ENCODE measurements at regions not wholly inside any gene's neighbourhood (a gene's known extent, or its start where the extent isn't known, plus 50 kb on each side); places are given as distances from the start of the nearest gene placed in this dataset.
A peak's percentile ranks its signal among the peaks of the same experiment; 100 is the strongest.

GRCh38 chr14:104385531-104386101, 193.9 kb upstream of the C14orf180 start:
- no peak for ATAC-seq

DNA sequence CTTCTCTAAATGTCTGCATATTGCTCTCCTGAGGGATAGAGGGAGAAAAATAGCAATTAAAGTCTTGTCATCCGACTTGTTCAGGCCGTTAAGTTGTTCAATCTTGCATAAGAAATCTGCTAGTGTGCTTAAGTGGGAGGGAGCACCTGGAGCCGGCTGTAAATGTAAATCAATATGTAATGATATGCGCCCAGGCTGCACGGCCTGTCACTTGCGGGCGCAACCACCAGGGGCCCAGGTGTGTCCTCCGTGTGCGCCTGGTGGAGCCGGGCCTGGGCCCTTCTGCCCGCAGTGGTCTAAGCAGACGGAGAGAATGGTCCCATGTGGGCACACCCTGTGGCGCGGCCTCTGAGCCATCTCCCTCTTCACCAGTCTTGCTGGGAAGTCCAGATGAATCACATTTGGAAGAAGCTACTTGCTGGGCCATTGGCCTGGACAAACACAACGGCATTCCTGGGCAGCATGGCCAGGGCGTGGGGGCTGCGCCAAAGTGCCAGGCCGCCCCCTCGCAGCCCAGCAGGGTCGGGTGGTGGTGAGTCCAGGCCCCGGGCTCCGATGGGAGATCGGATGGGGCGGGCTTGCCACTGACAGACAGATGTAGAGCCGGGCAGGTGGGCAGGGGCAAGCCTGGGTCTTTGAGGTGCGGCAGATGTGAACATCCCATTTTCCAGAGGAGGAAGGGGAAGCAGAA, 193.3 kb upstream of the C14orf180 start:
- no peaks in the 10 kb centered on the region for H3K36me3 ChIP-seq
- H3K9me3 ChIP-seq: no peaks in the 10 kb centered on the region
- H3K4me1 ChIP-seq: no peaks in the 10 kb centered on the region
- H3K27ac ChIP-seq: no peak overlapping the region
- intact Hi-C loops (cut with DNase I): no loop called here
- no peak for ATAC-seq
- no peak overlapping the region for H3K4me3 ChIP-seq
- no peaks in the 10 kb centered on the region for H3K27me3 ChIP-seq
- TF ChIP-seq CTCF (IDR thresholded peaks at IDR 0.05): no peak
- DNase-seq: peak; percentile 50

More at GRCh38 chr14:104385531-104386101, 193.9 kb upstream of the C14orf180 start:
- Histone ChIP-seq H3K27me3 (no peaks in the 10 kb centered on the region), H3K4me3 (no peak overlapping the region), H3K4me1 (no peaks in the 10 kb centered on the region), H3K27ac (no peak overlapping the region), H3K36me3 (no peaks in the 10 kb centered on the region), H3K9me3 (no peaks in the 10 kb centered on the region)
- DNase-seq: peak; percentile 31
- TF ChIP-seq CTCF (IDR thresholded peaks at IDR 0.05): no peak
- intact Hi-C loops (cut with DNase I): no loop called here

DNA sequence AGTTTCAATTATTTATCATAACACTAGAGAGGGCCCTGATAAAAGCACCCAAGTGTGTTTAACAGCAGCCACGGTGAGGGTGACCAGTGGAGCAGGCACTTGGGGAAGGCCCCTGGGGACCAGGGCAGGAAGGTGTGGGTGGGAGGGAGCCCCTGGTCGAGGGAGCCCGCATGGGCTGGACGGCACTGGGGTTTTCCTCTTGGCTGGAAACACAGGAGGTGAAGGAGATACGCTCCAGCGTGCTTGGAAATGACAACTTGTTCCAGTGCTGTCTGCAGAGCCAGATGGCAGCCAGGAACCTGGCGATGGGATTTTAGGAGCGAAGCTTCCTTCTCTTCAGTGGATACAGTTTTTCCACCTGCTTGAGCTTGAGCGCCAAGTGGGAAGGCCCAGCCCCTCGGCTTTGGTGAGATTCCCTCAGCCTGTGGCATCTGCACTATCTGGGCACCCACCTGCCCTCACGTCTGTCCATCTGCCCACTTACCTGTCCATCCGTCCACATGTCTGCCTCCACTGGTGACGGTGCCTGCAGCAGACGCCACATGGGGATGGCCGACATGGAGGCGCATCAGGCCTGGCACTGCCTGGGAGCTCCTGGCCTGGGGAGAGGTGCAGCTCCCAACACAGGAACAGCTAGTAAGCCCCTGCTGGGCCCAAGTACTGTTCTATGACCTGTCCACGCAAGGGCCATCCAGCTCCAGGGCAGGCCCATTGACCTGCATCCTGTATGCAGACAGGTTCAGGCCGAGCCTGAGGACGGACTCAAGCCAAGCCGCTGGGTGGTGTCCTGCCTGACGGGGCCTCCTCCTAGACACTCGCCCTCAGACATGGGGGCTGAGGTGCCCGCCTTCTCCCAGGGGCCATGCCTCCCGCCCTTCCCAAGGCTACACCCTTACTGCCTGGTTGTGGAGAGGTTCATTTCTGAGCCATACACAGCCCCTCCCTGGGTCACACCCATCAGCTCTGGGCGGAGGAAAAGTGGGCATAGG, 192.2 kb upstream of the C14orf180 start:
- ATAC-seq: no peak
- peak; percentile 56 for DNase-seq
- Histone ChIP-seq H3K36me3 (no peaks in the 10 kb centered on the region), H3K27me3 (no peaks in the 10 kb centered on the region), H3K9me3 (no peaks in the 10 kb centered on the region), H3K4me1 (no peaks in the 10 kb centered on the region), H3K27ac (no peak overlapping the region), H3K4me3 (no peak overlapping the region)
- TF ChIP-seq CTCF (IDR thresholded peaks at IDR 0.05): no peak
- intact Hi-C loops (cut with DNase I): no loop called here

DNA sequence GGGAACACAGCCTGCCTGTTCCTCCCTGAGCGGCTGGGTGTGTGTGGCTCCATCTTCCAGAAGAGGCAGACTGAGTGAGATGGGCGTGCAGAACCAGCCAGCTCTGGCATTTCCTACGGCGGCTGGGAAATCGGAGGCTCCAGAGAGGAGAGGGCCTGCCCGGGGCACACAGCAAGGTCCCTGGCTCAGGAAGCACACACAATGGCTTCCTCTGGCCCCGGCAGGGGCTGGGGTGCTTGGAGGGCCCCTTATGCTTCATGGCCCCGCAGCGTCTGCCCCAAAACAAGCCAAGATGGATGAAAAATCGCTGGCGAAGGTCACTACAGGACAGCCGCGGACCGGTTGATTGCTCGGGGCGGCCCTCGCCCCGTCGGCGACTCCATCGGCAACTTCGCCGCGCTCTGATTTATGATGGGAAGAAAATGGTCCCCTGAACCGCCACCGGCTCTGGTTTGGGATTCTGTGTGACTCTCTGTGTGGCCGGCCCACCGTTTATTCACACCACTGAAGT, 191.5 kb upstream of the C14orf180 start:
- Histone ChIP-seq H3K4me1 (no peaks in the 10 kb centered on the region), H3K4me3 (no peak overlapping the region), H3K27ac (no peak overlapping the region), H3K27me3 (no peaks in the 10 kb centered on the region), H3K36me3 (no peaks in the 10 kb centered on the region), H3K9me3 (no peaks in the 10 kb centered on the region)
- peak; percentile 58 for DNase-seq
- intact Hi-C loops (cut with DNase I): no loop called here
- no peak for TF ChIP-seq CTCF (IDR thresholded peaks at IDR 0.05)
- ATAC-seq: no peak

DNA sequence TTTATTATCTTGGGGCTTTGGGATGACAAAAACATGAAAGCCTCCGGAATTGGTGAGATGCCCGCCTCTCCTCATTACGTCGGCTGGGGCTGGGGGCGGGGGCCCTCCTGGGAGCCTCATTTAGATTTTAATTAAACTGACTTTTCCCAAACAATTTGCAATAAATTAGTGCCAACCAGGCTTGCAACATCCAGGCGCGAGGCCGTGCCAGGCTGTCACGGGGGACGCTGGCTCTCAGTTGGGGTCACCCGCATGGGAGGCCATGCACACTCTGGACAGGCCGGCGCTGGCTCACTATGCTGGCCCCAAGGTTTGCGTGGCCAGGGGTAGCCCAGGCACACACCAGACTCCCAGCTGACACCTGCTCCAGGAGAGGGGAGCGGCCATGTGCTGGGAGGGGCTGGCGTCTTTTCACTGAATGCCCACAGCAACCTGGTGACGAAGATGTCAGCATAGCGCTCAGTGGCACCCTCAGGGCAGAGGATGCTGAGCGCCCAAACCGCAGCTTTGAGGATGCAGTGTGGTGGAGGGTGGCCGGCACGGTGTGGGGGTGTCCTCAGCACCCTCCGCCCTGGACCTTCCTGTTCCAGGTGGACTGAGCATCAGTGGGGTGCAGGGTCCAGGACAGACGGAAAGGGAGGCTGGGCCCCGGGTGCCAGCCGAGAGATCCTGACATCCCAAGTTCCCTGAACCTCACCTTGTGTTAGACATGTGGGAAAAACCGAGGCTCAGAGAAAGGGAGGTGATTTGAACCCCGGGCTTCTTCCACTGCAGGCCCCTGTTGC, 190.8 kb upstream of the C14orf180 start:
- no peaks in the 10 kb centered on the region for H3K4me1 ChIP-seq
- no peaks in the 10 kb centered on the region for H3K27me3 ChIP-seq
- H3K27ac ChIP-seq: no peak overlapping the region
- no peaks in the 10 kb centered on the region for H3K9me3 ChIP-seq
- H3K4me3 ChIP-seq: no peak overlapping the region
- ATAC-seq (no peak), DNase-seq (peak; percentile 51)
- no peak for TF ChIP-seq CTCF (IDR thresholded peaks at IDR 0.05)
- intact Hi-C loops (cut with DNase I): no loop called here
- H3K36me3 ChIP-seq: no peaks in the 10 kb centered on the region
